ENCODE measurements at regions not wholly inside any gene's neighbourhood (a gene's known extent, or its start where the extent isn't known, plus 50 kb on each side); places are given as distances from the start of the nearest gene placed in this dataset.
"Not testable (repeated sequence)": the region's sequence is repeated elsewhere in the genome, so short reads cannot be mapped to it uniquely, and the experiment has no call there.

DNA sequence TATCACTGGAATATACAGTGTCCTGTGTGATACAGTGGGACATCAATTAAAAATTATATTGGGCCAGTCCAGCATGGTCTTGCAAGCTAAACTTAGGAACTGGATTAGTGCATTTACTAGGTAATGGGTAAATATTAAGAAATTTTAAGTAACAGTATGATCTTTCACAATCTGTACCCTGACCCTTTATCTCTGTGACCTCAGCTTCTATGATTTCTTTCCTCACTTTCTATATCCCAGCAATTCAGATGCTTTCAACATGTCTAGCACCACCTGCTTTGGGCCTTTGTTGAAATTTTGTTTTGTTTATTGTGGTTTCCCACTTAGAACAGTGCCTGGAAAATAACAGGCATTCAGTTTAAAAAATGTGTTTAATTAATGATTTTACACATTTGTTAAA lies 2295.4 kb downstream of the ARAP2 start:
- no peak overlapping the region for H3K18ac ChIP-seq (ENCODE audit: insufficient read length, low read depth, low read length)
- H3K79me2 ChIP-seq (ENCODE audit: insufficient read depth, low read length), result no peaks in the 10 kb centered on the region
- H4K20me1 ChIP-seq (ENCODE audit: control insufficient read depth, insufficient read depth, insufficient read length), result no peaks in the 10 kb centered on the region
- no peaks in the 10 kb centered on the region for H3K79me1 ChIP-seq (ENCODE audit: insufficient read depth, low read depth, low read length, poor library complexity, severe bottlenecking)
- no peak overlapping the region for H3T11ph ChIP-seq (ENCODE audit: low read length)
- H3K27me3 ChIP-seq (ENCODE audit: insufficient read depth, low read length), result no peaks in the 10 kb centered on the region
- H2AK5ac ChIP-seq (ENCODE audit: insufficient read length, low read length), result no peak overlapping the region
- no peaks in the 10 kb centered on the region for H3K36me3 Mint-ChIP-seq (ENCODE audit: insufficient read depth in 1 of 3, low read depth in 3 of 3)
- no peak overlapping the region for H3K14ac ChIP-seq (ENCODE audit: insufficient read depth, low read length)
- no peak overlapping the region for H4K8ac ChIP-seq (replicated peaks; ENCODE audit: insufficient read length, low read depth, low read length)
- no peak overlapping the region for H3K27ac ChIP-seq (ENCODE audit: insufficient read length, low read depth, low read length)
- no peak overlapping the region for H2BK5ac ChIP-seq (ENCODE audit: insufficient read length, low read length)
- H3K9me3 ChIP-seq (ENCODE audit: control insufficient read depth, low read depth, low read length), result no peaks in the 10 kb centered on the region
- H3K4me2 ChIP-seq (ENCODE audit: insufficient read depth, insufficient read length, low read length), result no peak overlapping the region
- H3K4ac ChIP-seq (ENCODE audit: low read depth, low read length), result no peak overlapping the region
- H3K56ac ChIP-seq (ENCODE audit: insufficient read length, low read depth, low read length), result no peak overlapping the region
- TF ChIP-seq, protein P1, sequence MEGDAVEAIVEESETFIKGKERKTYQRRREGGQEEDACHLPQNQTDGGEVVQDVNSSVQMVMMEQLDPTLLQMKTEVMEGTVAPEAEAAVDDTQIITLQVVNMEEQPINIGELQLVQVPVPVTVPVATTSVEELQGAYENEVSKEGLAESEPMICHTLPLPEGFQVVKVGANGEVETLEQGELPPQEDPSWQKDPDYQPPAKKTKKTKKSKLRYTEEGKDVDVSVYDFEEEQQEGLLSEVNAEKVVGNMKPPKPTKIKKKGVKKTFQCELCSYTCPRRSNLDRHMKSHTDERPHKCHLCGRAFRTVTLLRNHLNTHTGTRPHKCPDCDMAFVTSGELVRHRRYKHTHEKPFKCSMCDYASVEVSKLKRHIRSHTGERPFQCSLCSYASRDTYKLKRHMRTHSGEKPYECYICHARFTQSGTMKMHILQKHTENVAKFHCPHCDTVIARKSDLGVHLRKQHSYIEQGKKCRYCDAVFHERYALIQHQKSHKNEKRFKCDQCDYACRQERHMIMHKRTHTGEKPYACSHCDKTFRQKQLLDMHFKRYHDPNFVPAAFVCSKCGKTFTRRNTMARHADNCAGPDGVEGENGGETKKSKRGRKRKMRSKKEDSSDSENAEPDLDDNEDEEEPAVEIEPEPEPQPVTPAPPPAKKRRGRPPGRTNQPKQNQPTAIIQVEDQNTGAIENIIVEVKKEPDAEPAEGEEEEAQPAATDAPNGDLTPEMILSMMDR (conservative IDR thresholded peaks at IDR 0.05), result no peak
- no peaks in the 10 kb centered on the region; a peak in 1 of 5 replicates for H3K9me3 Mint-ChIP-seq
- no peak overlapping the region for H2BK120ac ChIP-seq (ENCODE audit: low read depth, low read length, poor library complexity, severe bottlenecking)
- no peak overlapping the region for H3K4me3 Mint-ChIP-seq
- no peak overlapping the region for H4K91ac ChIP-seq (ENCODE audit: insufficient read length, low read depth, low read length)
- no peak overlapping the region for H3K27ac Mint-ChIP-seq
- H3K9ac ChIP-seq (ENCODE audit: extremely low read depth, insufficient read length, low read length), result no peak overlapping the region
- no peaks in the 10 kb centered on the region for H3K4me1 ChIP-seq (ENCODE audit: insufficient read depth, low read length)
- DNase-seq, result no peak
- no peak overlapping the region for H2BK15ac ChIP-seq (ENCODE audit: low read depth, low read length)
- H2BK20ac ChIP-seq (ENCODE audit: low read depth, low read length, poor library complexity, severe bottlenecking), result no peak overlapping the region
- no peaks in the 10 kb centered on the region for H3K27me3 Mint-ChIP-seq (ENCODE audit: low read depth)
- H4K5ac ChIP-seq (ENCODE audit: insufficient read length, low read depth, low read length), result no peak overlapping the region
- H2BK12ac ChIP-seq (ENCODE audit: insufficient read length, low read depth, low read length), result no peak overlapping the region
- no peak overlapping the region for H2AFZ ChIP-seq (ENCODE audit: low read length)
- no peaks in the 10 kb centered on the region for H3K4me1 Mint-ChIP-seq
- H3K23ac ChIP-seq (ENCODE audit: insufficient read length, low read depth, low read length), result no peak overlapping the region
- H3K23me2 ChIP-seq (ENCODE audit: insufficient read length, low read depth, low read length, poor library complexity, severe bottlenecking), result no peaks in the 10 kb centered on the region

DNA sequence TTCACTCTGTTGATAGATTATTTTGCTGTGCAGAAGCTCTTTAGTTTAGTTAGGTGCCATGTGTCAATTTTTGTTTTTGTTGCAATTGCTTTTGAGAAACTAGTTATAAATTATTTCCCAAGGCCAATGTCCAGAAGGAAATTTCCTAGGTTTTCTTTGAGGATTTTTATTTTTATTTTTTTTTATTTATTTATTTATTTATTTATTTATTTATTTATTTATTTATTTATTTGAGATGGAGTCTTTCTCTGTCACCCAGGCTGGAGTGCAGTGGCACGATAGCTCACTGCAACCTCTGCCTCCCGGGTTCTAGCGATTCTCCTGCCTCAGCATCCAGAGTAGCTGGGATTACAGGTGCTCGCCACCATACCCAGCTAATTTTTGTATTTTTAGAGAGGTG lies 2290.5 kb downstream of the ARAP2 start:
- not testable (repeated sequence) for H3K18ac ChIP-seq (ENCODE audit: insufficient read length, low read depth, low read length); H3K23ac ChIP-seq (ENCODE audit: insufficient read length, low read depth, low read length); H2AK5ac ChIP-seq (ENCODE audit: insufficient read length, low read length); H3K56ac ChIP-seq (ENCODE audit: insufficient read length, low read depth, low read length); H4K5ac ChIP-seq (ENCODE audit: insufficient read length, low read depth, low read length); H3K4me1 ChIP-seq (ENCODE audit: insufficient read depth, low read length); H2BK120ac ChIP-seq (ENCODE audit: low read depth, low read length, poor library complexity, severe bottlenecking); H3K79me2 ChIP-seq (ENCODE audit: insufficient read depth, low read length); H2BK12ac ChIP-seq (ENCODE audit: insufficient read length, low read depth, low read length); H3K9me3 ChIP-seq (ENCODE audit: control insufficient read depth, low read depth, low read length); H3K27me3 Mint-ChIP-seq (ENCODE audit: low read depth); H3K4me2 ChIP-seq (ENCODE audit: insufficient read depth, insufficient read length, low read length); H3K23me2 ChIP-seq (ENCODE audit: insufficient read length, low read depth, low read length, poor library complexity, severe bottlenecking); H3T11ph ChIP-seq (ENCODE audit: low read length); H3K27me3 ChIP-seq (ENCODE audit: insufficient read depth, low read length); H3K14ac ChIP-seq (ENCODE audit: insufficient read depth, low read length); H4K8ac ChIP-seq (replicated peaks; ENCODE audit: insufficient read length, low read depth, low read length); H2BK15ac ChIP-seq (ENCODE audit: low read depth, low read length); H3K4me3 Mint-ChIP-seq; H3K27ac Mint-ChIP-seq; H3K36me3 Mint-ChIP-seq (ENCODE audit: insufficient read depth in 1 of 3, low read depth in 3 of 3); H2BK20ac ChIP-seq (ENCODE audit: low read depth, low read length, poor library complexity, severe bottlenecking); H3K9ac ChIP-seq (ENCODE audit: extremely low read depth, insufficient read length, low read length); H4K20me1 ChIP-seq (ENCODE audit: control insufficient read depth, insufficient read depth, insufficient read length); H3K4ac ChIP-seq (ENCODE audit: low read depth, low read length); DNase-seq; H3K79me1 ChIP-seq (ENCODE audit: insufficient read depth, low read depth, low read length, poor library complexity, severe bottlenecking); H2AFZ ChIP-seq (ENCODE audit: low read length); H4K91ac ChIP-seq (ENCODE audit: insufficient read length, low read depth, low read length); H3K27ac ChIP-seq (ENCODE audit: insufficient read length, low read depth, low read length); H2BK5ac ChIP-seq (ENCODE audit: insufficient read length, low read length); H3K4me1 Mint-ChIP-seq
- no CpG with 5 or more reads among the region's 4 CpGs for whole genome bisulfite sequencing (ENCODE audit: extremely low coverage, insufficient read length, low lambda C conversion rate)
- peaks cover 12% of the 10 kb centered on the region in 2 experiments; a peak in 4 of 5 replicates for H3K9me3 Mint-ChIP-seq

Data from H9 (cell line).